ENCODE measurements at regions not wholly inside any gene's neighbourhood (a gene's known extent, or its start where the extent isn't known, plus 50 kb on each side); places are given as distances from the start of the nearest gene placed in this dataset.

DNA sequence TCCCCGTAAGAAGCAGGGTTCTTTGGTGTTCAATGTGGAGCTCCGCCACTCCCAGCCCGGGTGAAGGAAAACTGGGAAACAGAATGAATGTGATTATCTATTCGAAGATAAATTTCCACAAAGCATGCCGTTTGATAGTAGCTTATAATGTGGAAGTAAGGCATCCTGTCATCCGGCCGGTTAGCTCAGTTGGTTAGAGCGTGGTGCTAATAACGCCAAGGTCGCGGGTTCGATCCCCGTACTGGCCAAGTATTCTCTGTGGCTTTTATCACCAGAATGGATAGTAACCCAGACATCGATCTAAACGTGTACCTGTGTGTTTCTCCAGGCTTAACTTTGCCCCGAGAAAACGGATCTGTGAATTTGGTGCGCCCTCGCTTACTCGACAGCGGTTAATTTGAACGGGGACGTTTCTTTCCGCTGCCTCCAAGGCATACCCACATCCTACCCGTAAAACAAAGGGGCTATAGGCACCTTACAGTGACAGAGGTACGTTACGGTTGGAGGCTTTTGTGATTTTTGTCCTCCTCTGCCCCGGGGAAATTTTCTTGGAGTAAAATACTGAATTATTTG, 215.2 kb upstream of the ZNF184 start (continued):
- TF ChIP-seq, protein P1, sequence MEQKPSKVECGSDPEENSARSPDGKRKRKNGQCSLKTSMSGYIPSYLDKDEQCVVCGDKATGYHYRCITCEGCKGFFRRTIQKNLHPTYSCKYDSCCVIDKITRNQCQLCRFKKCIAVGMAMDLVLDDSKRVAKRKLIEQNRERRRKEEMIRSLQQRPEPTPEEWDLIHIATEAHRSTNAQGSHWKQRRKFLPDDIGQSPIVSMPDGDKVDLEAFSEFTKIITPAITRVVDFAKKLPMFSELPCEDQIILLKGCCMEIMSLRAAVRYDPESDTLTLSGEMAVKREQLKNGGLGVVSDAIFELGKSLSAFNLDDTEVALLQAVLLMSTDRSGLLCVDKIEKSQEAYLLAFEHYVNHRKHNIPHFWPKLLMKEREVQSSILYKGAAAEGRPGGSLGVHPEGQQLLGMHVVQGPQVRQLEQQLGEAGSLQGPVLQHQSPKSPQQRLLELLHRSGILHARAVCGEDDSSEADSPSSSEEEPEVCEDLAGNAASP (CRISPR knock-in tag; IDR thresholded peaks at IDR 0.05; ENCODE audit: borderline replicate concordance): peak; percentile 75
- TF ChIP-seq ZNF589 (CRISPR knock-in tag; conservative IDR thresholded peaks at IDR 0.05) (0 out of 2 replicates have a peak, but pooled peaks have one; percentile 27), THAP11 (CRISPR knock-in tag; IDR thresholded peaks at IDR 0.05) (peak; percentile 80), MAF1 (CRISPR knock-in tag; IDR thresholded peaks at IDR 0.05; ENCODE audit: borderline replicate concordance) (peak; percentile 98), GABPA (IDR thresholded peaks at IDR 0.05; ENCODE audit: low read depth, low read length) (no peak), GABPA (CRISPR knock-in tag; IDR thresholded peaks at IDR 0.05; ENCODE audit: low read depth) (peak; percentile 64), CBX2 (IDR thresholded peaks at IDR 0.05; ENCODE audit: low read depth, low read length) (no peak), CBX2 (CRISPR knock-in tag; IDR thresholded peaks at IDR 0.05; ENCODE audit: low read depth) (0 out of 2 replicates have a peak, but pooled peaks have one; percentile 17), GTF2F1 (IDR thresholded peaks at IDR 0.05; ENCODE audit: low read length) (no peak), DMAP1 (CRISPR knock-in tag; IDR thresholded peaks at IDR 0.05) (no peak), HNRNPLL (IDR thresholded peaks at IDR 0.05; ENCODE audit: low read depth, low read length, poor library complexity, severe bottlenecking) (no peak), ZFP37 (CRISPR knock-in tag; IDR thresholded peaks at IDR 0.05; ENCODE audit: borderline replicate concordance) (0 out of 2 replicates have a peak, but pooled peaks have one; percentile 65), FOXC1 (CRISPR knock-in tag; IDR thresholded peaks at IDR 0.05; ENCODE audit: borderline replicate concordance) (no peak; the same call in 1 of the 2 replicates), ZNF672 (CRISPR knock-in tag; IDR thresholded peaks at IDR 0.05) (no peak), ZNF501 (CRISPR knock-in tag; IDR thresholded peaks at IDR 0.05) (peak; percentile 87), POGZ (CRISPR knock-in tag; IDR thresholded peaks at IDR 0.05) (peak; percentile 68; the same call in 1 of the 2 replicates)
- TF ChIP-seq, protein P2, sequence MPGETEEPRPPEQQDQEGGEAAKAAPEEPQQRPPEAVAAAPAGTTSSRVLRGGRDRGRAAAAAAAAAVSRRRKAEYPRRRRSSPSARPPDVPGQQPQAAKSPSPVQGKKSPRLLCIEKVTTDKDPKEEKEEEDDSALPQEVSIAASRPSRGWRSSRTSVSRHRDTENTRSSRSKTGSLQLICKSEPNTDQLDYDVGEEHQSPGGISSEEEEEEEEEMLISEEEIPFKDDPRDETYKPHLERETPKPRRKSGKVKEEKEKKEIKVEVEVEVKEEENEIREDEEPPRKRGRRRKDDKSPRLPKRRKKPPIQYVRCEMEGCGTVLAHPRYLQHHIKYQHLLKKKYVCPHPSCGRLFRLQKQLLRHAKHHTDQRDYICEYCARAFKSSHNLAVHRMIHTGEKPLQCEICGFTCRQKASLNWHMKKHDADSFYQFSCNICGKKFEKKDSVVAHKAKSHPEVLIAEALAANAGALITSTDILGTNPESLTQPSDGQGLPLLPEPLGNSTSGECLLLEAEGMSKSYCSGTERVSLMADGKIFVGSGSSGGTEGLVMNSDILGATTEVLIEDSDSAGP (CRISPR knock-in tag; IDR thresholded peaks at IDR 0.05; ENCODE audit: borderline replicate concordance): peak; percentile 82
- TF ChIP-seq, protein P3, sequence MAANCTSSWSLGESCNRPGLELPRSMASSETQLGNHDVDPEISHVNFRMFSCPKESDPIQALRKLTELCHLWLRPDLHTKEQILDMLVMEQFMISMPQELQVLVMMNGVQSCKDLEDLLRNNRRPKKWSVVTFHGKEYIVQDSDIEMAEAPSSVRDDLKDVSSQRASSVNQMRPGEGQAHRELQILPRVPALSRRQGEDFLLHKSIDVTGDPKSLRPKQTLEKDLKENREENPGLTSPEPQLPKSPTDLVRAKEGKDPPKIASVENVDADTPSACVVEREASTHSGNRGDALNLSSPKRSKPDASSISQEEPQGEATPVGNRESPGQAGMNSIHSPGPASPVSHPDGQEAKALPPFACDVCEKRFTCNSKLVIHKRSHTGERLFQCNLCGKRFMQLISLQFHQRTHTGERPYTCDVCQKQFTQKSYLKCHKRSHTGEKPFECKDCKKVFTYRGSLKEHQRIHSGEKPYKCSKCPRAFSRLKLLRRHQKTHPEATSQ (CRISPR knock-in tag; IDR thresholded peaks at IDR 0.05; ENCODE audit: borderline replicate concordance): no peak
- TF ChIP-seq, protein P4, sequence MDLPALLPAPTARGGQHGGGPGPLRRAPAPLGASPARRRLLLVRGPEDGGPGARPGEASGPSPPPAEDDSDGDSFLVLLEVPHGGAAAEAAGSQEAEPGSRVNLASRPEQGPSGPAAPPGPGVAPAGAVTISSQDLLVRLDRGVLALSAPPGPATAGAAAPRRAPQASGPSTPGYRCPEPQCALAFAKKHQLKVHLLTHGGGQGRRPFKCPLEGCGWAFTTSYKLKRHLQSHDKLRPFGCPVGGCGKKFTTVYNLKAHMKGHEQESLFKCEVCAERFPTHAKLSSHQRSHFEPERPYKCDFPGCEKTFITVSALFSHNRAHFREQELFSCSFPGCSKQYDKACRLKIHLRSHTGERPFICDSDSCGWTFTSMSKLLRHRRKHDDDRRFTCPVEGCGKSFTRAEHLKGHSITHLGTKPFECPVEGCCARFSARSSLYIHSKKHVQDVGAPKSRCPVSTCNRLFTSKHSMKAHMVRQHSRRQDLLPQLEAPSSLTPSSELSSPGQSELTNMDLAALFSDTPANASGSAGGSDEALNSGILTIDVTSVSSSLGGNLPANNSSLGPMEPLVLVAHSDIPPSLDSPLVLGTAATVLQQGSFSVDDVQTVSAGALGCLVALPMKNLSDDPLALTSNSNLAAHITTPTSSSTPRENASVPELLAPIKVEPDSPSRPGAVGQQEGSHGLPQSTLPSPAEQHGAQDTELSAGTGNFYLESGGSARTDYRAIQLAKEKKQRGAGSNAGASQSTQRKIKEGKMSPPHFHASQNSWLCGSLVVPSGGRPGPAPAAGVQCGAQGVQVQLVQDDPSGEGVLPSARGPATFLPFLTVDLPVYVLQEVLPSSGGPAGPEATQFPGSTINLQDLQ (CRISPR knock-in tag; IDR thresholded peaks at IDR 0.05): no peak
- TF ChIP-seq, protein P5, sequence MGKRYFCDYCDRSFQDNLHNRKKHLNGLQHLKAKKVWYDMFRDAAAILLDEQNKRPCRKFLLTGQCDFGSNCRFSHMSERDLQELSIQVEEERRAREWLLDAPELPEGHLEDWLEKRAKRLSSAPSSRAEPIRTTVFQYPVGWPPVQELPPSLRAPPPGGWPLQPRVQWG (CRISPR knock-in tag; IDR thresholded peaks at IDR 0.05; ENCODE audit: borderline replicate concordance, low read depth): no peak
- TF ChIP-seq, protein P6, sequence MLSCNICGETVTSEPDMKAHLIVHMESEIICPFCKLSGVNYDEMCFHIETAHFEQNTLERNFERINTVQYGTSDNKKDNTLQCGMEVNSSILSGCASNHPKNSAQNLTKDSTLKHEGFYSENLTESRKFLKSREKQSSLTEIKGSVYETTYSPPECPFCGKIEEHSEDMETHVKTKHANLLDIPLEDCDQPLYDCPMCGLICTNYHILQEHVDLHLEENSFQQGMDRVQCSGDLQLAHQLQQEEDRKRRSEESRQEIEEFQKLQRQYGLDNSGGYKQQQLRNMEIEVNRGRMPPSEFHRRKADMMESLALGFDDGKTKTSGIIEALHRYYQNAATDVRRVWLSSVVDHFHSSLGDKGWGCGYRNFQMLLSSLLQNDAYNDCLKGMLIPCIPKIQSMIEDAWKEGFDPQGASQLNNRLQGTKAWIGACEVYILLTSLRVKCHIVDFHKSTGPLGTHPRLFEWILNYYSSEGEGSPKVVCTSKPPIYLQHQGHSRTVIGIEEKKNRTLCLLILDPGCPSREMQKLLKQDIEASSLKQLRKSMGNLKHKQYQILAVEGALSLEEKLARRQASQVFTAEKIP (CRISPR knock-in tag; IDR thresholded peaks at IDR 0.05; ENCODE audit: borderline replicate concordance): no peak

All from HepG2 (cell line).